ENCODE measurements at regions not wholly inside any gene's neighbourhood (a gene's known extent, or its start where the extent isn't known, plus 50 kb on each side); places are given as distances from the start of the nearest gene placed in this dataset.

DNA sequence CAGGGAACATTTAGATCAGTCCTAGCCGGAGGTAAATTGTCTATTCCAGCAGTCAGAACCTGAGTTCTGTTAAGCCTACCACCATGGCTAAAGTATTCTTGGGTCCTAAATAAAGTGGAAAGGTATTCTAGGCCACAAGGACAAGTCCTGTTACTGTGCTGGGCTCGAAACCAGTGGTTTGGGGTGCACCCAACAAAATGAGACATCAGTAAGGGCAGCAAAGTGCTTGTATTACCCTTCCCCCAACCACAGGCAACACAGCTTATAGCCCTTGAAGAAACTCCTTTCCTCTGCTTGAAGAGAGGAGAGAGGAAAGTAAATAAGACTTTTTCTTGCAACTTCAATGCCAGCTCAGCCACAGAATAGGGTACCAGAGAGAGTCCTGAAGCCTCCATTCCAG, 1345.6 kb downstream of the PCDH18 start:
- Histone ChIP-seq H3K27ac (no peak overlapping the region), H3K9me3 (no peaks in the 10 kb centered on the region), H3K4me3 (no peak overlapping the region), H3K4me1 (no peaks in the 10 kb centered on the region), H3K4me2 (no peak overlapping the region)
- ATAC-seq (no peak), DNase-seq (ENCODE audit: low read depth in 1 of 2, low spot score in 1 of 2) (no peak), FAIRE-seq (no peak)
- TF ChIP-seq HEYL (CRISPR knock-in tag; IDR thresholded peaks at IDR 0.05) = no peak
- TF ChIP-seq POLR2AphosphoS2 (conservative IDR thresholded peaks at IDR 0.05; ENCODE audit: low read length) = no peak
- TF ChIP-seq, protein P1, sequence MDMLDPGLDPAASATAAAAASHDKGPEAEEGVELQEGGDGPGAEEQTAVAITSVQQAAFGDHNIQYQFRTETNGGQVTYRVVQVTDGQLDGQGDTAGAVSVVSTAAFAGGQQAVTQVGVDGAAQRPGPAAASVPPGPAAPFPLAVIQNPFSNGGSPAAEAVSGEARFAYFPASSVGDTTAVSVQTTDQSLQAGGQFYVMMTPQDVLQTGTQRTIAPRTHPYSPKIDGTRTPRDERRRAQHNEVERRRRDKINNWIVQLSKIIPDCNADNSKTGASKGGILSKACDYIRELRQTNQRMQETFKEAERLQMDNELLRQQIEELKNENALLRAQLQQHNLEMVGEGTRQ (IDR thresholded peaks at IDR 0.05) = no peak
- no peak for TF ChIP-seq FOSB (CRISPR knock-in tag; IDR thresholded peaks at IDR 0.05)
- CTCF ChIA-PET = no interaction called here
- WGBS (ENCODE audit: missing lambda C conversion rate) = 36% methylated on average over 2 of the region's 2 CpGs
- POLR2A ChIA-PET = no interaction called here

DNA sequence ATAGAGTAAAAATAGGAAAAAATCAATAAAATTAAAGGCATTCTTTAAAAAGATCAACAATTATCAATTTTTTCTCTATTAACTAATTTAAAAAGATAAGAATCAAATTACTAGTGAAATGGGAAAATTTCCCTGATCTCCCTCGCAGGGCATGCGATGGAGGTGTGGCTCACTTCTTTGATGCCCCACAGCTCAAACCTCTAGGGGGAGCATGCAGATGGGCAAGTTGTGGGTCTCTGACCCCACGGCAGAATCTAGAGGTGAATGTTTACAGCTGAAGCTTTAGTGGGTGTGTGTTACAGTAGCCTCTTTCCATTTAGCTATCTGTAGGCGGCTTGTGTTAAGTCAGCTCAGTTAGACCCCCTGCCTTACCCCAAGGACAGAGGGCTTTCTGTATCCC, 1348.8 kb downstream of the PCDH18 start:
- POLR2A ChIA-PET = no interaction called here
- no peak for DNase-seq (ENCODE audit: low read depth in 1 of 2, low spot score in 1 of 2)
- FAIRE-seq = no peak
- Histone ChIP-seq H3K4me2 (no peak overlapping the region), H3K4me1 (no peaks in the 10 kb centered on the region), H3K4me3 (no peak overlapping the region), H3K9me3 (no peaks in the 10 kb centered on the region), H3K27ac (no peak overlapping the region)
- 69% methylated on average over 4 of the region's 4 CpGs for WGBS (ENCODE audit: missing lambda C conversion rate)
- ATAC-seq = no peak
- no peak for TF ChIP-seq TFCP2L1 (CRISPR knock-in tag; IDR thresholded peaks at IDR 0.05)
- no peak for TF ChIP-seq JUNB (IDR thresholded peaks at IDR 0.05)
- no peak for TF ChIP-seq RARB (CRISPR knock-in tag; IDR thresholded peaks at IDR 0.05)
- TF ChIP-seq MAFK (IDR thresholded peaks at IDR 0.05; ENCODE audit: partially characterized antibody) = no peak
- no peak for TF ChIP-seq RAD21 (conservative IDR thresholded peaks at IDR 0.05 in 1 of 2, IDR thresholded peaks at IDR 0.05 in 1 of 2)
- no peak for TF ChIP-seq POLR2AphosphoS2 (conservative IDR thresholded peaks at IDR 0.05; ENCODE audit: low read length)
- no peak for TF ChIP-seq ZNF302 (CRISPR knock-in tag; IDR thresholded peaks at IDR 0.05)
- TF ChIP-seq CHD4 (IDR thresholded peaks at IDR 0.05; ENCODE audit: borderline replicate concordance) = no peak
- no peak for TF ChIP-seq ZC3H11A (IDR thresholded peaks at IDR 0.05)
- TF ChIP-seq NPAS2 (CRISPR knock-in tag; IDR thresholded peaks at IDR 0.05; ENCODE audit: borderline replicate concordance) = no peak
- CTCF ChIA-PET = interaction anchor here (0.9 kb wide), 1 partner anchor 24 kb away, joined by 3 read pairs; no protein-coding TSS in a partner anchor

DNA sequence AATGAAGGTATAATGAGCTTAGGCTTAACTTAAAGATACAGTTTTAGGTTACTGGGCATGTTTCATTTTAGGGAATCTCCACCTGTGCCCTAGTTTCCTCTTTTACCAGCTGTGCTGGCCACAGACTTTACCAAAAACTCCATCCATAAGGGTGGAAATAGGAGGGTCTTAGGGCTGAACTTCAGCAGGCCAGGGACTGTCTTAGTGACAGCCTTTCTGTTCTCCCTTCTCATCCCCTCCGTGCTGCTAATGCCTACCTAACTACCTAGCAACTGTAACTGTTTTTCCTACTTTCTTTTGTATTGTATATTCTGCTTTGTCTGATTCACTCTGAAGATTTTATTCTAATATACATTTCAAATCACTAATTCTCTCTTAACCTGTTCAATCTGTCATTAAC, 1375.3 kb downstream of the PCDH18 start:
- Histone ChIP-seq H3K27ac (no peak overlapping the region), H3K4me2 (0 out of 3 replicates have a peak overlapping the region, but pooled peaks have one; percentile 1), H3K4me1 (no peaks in the 10 kb centered on the region), H3K9me3 (no peaks in the 10 kb centered on the region), H3K4me3 (no peak overlapping the region)
- no peak for FAIRE-seq
- no peak for ATAC-seq
- WGBS (ENCODE audit: missing lambda C conversion rate) = 10% methylated on average over 1 of the region's 1 CpG
- DNase-seq (ENCODE audit: low read depth in 1 of 2, low spot score in 1 of 2) = no peak
- no peak for TF ChIP-seq NR3C1 (IDR thresholded peaks at IDR 0.05)
- TF ChIP-seq HOXA7 (CRISPR knock-in tag; IDR thresholded peaks at IDR 0.05) = no peak
- no peak for TF ChIP-seq EP300 (IDR thresholded peaks at IDR 0.05)
- no peak for TF ChIP-seq CHD2 (IDR thresholded peaks at IDR 0.05; ENCODE audit: low read length, partially characterized antibody)
- TF ChIP-seq ZFP36 (IDR thresholded peaks at IDR 0.05; ENCODE audit: borderline replicate concordance, partially characterized antibody) = no peak
- TF ChIP-seq, protein P2, sequence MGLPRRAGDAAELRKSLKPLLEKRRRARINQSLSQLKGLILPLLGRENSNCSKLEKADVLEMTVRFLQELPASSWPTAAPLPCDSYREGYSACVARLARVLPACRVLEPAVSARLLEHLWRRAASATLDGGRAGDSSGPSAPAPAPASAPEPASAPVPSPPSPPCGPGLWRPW (IDR thresholded peaks at IDR 0.05) = no peak
- no peak for TF ChIP-seq HDAC2 (IDR thresholded peaks at IDR 0.05)
- no peak for TF ChIP-seq TP53 (CRISPR knock-in tag; IDR thresholded peaks at IDR 0.05)
- no peak for TF ChIP-seq POLR2AphosphoS2 (conservative IDR thresholded peaks at IDR 0.05; ENCODE audit: low read length)
- TF ChIP-seq ZC3H11A (IDR thresholded peaks at IDR 0.05) = no peak
- ChIA-PET POLR2A (no interaction called here), CTCF (interaction anchor here (0.8 kb wide), 1 partner anchor 33 kb away, joined by 4 read pairs; no protein-coding TSS in a partner anchor)

DNA sequence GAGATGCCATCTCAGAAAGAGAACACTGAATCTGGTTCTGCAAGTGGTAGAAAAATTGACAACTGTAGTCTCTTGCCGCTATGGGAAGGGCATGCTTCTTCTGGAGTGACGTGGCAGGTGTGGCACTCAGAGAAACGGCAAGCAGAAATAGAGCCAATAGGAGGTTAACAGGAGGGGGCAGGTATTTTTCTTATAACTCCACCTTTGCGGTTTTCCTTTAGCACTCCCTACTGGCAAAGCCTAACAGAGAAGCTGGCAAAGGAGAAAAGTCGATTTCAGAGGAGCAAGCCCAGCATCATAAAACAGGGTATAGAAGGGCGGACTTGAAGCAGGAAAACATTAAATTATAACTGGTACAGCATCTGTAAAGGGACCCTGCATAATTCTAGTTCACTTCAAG, 1382.2 kb downstream of the PCDH18 start:
- 62% methylated on average over 6 of the region's 6 CpGs for WGBS (ENCODE audit: missing lambda C conversion rate)
- POLR2A ChIA-PET = no interaction called here
- TF ChIP-seq TP53 (CRISPR knock-in tag; IDR thresholded peaks at IDR 0.05) = no peak
- TF ChIP-seq HOXB5 (CRISPR knock-in tag; IDR thresholded peaks at IDR 0.05) = no peak
- no peak for TF ChIP-seq ZC3H11A (IDR thresholded peaks at IDR 0.05)
- TF ChIP-seq, protein P3, sequence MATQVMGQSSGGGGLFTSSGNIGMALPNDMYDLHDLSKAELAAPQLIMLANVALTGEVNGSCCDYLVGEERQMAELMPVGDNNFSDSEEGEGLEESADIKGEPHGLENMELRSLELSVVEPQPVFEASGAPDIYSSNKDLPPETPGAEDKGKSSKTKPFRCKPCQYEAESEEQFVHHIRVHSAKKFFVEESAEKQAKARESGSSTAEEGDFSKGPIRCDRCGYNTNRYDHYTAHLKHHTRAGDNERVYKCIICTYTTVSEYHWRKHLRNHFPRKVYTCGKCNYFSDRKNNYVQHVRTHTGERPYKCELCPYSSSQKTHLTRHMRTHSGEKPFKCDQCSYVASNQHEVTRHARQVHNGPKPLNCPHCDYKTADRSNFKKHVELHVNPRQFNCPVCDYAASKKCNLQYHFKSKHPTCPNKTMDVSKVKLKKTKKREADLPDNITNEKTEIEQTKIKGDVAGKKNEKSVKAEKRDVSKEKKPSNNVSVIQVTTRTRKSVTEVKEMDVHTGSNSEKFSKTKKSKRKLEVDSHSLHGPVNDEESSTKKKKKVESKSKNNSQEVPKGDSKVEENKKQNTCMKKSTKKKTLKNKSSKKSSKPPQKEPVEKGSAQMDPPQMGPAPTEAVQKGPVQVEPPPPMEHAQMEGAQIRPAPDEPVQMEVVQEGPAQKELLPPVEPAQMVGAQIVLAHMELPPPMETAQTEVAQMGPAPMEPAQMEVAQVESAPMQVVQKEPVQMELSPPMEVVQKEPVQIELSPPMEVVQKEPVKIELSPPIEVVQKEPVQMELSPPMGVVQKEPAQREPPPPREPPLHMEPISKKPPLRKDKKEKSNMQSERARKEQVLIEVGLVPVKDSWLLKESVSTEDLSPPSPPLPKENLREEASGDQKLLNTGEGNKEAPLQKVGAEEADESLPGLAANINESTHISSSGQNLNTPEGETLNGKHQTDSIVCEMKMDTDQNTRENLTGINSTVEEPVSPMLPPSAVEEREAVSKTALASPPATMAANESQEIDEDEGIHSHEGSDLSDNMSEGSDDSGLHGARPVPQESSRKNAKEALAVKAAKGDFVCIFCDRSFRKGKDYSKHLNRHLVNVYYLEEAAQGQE (IDR thresholded peaks at IDR 0.05) = no peak
- TF ChIP-seq, protein P4, sequence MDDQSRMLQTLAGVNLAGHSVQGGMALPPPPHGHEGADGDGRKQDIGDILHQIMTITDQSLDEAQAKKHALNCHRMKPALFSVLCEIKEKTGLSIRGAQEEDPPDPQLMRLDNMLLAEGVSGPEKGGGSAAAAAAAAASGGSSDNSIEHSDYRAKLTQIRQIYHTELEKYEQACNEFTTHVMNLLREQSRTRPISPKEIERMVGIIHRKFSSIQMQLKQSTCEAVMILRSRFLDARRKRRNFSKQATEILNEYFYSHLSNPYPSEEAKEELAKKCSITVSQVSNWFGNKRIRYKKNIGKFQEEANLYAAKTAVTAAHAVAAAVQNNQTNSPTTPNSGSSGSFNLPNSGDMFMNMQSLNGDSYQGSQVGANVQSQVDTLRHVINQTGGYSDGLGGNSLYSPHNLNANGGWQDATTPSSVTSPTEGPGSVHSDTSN (IDR thresholded peaks at IDR 0.05) = no peak
- TF ChIP-seq, protein P5, sequence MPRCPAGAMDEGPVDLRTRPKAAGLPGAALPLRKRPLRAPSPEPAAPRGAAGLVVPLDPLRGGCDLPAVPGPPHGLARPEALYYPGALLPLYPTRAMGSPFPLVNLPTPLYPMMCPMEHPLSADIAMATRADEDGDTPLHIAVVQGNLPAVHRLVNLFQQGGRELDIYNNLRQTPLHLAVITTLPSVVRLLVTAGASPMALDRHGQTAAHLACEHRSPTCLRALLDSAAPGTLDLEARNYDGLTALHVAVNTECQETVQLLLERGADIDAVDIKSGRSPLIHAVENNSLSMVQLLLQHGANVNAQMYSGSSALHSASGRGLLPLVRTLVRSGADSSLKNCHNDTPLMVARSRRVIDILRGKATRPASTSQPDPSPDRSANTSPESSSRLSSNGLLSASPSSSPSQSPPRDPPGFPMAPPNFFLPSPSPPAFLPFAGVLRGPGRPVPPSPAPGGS (IDR thresholded peaks at IDR 0.05) = no peak
- no peak for TF ChIP-seq POLR2A (IDR thresholded peaks at IDR 0.05; ENCODE audit: low read length)
- no peak for TF ChIP-seq ZSCAN20 (CRISPR knock-in tag; IDR thresholded peaks at IDR 0.05)

More for the DNA sequence above, 1382.2 kb downstream of the PCDH18 start:
- Histone ChIP-seq H3K4me1 (no peaks in the 10 kb centered on the region), H3K4me3 (no peak overlapping the region), H3K4me2 (no peak overlapping the region), H3K27ac (no peak overlapping the region), H3K9me3 (no peaks in the 10 kb centered on the region)
- CTCF ChIA-PET = no interaction called here
- ATAC-seq = no peak
- DNase-seq (ENCODE audit: low read depth in 1 of 2, low spot score in 1 of 2) = no peak
- FAIRE-seq = no peak

Measured in A549 (cell line).